H1 (cell line): ENCODE measurements at regions not wholly inside any gene's neighbourhood (a gene's known extent, or its start where the extent isn't known, plus 50 kb on each side); places are given as distances from the start of the nearest gene placed in this dataset.

Experiments used
- SP1 ChIP-seq: IDR thresholded peaks from 2 replicates; pipeline ENCODE4 v1.6.1; 2011; ENCODE audit warnings: low read depth, low read length
- TF ChIP-seq, protein P1 (sequence below): IDR thresholded peaks from 2 replicates; pipeline ENCODE4 v1.6.1; 2011; ENCODE audit warnings: low read depth, mild to moderate bottlenecking, low read length; ENCODE audit not compliant: insufficient read depth

DNA sequence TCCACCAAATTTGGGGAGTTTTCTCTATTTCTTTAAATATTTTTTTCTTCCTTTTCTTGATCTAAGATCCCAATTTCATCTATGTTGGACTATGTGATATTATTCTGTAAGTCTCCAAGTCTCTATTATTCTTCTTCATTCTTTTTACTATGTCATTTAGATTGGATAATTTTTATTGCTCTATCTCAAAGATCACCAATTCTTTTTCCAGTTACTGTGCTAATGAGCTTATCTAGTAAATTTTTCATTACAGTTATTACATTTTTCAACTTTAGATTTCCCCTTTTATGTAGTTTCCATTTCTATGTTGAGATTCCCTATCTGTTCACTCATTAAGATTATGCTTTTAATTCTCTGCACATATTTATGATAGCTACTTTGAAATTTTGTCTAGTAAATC lies 131.6 kb upstream of the NAMPT start (continued):
- TF ChIP-seq SP1 = no peak
- TF ChIP-seq, protein P1, sequence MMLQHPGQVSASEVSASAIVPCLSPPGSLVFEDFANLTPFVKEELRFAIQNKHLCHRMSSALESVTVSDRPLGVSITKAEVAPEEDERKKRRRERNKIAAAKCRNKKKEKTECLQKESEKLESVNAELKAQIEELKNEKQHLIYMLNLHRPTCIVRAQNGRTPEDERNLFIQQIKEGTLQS = no peak
